HG03064 (cell line): ENCODE measurements at regions not wholly inside any gene's neighbourhood (a gene's known extent, or its start where the extent isn't known, plus 50 kb on each side); places are given as distances from the start of the nearest gene placed in this dataset.
"Not testable (repeated sequence)": the region's sequence is repeated elsewhere in the genome, so short reads cannot be mapped to it uniquely, and the experiment has no call there.

Experiments
- ATAC-seq: cut with Tn5 transposase; IDR thresholded peaks from one replicate; pipeline ENCODE4 v1.9.1; 2021; ENCODE audit warnings: low read depth; ENCODE audit not compliant: unreplicated experiment

DNA sequence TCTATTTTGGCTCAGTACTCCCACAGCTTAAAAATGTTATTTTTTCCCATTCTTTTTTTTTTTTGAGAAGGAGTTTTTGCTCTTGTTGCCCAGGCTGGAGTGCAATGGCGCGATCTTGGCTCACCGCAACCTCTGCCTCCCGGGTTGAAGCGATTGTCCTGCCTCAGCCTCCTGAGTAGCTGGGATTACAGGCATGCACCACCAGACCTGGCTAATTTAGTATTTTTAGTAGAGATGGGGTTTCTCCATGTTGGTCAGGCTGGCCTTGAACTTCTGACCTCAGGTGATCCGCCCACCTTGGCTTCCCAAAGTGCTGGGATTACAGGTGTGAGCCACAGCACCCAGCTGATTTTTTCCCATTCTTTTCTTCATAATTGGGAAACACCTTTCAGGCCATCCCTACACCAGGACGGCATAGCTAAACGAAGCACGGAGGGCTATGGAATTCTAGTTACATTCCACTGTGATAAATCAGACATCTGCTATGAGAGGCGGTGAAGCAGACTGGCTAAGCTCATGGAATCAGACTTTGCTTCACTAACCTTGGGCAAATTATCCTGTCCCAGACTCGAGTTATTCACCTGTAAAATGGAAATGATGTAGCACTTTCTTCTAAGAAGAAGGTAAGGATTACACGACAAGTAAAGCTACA, 68.7 kb upstream of the ZFAND5 start:
- ATAC-seq: not testable (repeated sequence)

DNA sequence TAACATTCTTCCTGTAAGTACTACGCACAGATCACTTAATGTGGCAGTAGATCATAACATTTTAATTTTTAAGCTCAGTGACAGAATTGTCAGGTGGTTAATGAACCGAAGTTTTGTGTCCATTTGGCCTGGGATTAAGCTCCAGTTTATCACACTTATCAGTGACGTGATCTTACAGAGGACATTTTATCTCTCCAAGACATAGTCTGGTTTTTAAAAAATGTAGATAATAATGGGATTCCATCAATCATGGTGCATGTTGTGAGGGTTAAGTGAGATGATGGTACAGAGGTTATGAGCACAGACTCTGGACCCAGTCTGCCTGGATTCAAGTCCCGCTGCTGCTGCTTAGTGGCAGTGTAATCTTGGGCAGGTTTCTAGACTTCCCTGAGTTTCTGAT, 66.0 kb upstream of the ZFAND5 start:
- ATAC-seq: no peak

DNA sequence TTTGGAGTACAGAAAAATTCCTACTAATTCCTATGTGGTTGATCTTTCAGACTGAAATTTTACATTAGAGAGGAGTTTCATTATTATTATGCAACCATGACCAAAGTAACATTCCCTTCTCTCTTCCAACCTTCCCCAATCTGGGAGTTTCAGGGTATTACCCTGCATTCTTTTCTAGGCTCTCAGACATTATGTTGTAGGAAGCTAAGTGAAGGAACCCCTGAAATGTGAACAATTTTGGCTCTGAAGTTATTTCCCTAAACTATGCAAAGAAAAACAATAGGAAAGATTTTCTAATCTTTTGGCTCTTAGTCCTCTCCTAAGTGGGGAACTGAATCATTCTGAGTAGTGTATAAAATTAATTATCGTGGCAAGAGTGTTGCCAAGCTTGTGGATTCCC, 63.3 kb upstream of the ZFAND5 start:
- ATAC-seq: no peak

DNA sequence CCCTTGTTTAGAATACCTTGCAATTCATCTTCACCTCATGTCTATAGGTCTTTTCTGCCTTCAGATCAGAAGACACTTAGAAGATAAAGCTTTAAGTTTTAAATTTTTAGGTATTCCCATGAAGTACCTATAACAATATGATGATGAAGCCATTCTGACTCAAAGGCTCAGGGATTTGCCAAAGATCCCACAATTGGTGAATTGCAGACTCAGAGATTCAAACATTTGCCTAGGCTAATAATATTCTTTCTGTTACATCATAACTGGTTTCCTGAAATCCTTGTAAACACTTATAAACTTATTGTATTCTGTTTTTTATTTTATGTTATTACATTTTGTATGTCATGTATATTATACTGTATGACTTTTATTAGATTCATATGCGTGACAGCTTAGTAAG, 62.8 kb upstream of the ZFAND5 start:
- no peak for ATAC-seq

DNA sequence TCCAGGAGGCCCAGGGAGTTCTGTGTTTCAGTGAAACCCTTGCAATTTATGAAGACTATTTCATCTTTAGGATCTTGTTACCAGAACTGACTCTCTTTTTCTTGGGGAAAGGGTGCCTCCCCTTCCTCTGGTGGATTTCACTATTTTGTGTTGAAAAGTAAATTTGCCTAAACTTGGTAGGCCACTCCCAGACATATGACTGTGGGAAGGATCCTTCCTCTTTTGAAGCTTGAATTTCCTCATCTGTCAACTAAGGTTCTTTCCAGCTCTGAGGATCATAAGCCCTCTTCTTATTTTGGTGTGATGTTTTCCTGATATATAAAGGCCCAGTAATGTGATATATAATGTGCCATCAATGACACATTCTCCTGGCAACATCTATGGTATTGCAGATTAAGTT, 59.1 kb upstream of the ZFAND5 start:
- no peak for ATAC-seq

DNA sequence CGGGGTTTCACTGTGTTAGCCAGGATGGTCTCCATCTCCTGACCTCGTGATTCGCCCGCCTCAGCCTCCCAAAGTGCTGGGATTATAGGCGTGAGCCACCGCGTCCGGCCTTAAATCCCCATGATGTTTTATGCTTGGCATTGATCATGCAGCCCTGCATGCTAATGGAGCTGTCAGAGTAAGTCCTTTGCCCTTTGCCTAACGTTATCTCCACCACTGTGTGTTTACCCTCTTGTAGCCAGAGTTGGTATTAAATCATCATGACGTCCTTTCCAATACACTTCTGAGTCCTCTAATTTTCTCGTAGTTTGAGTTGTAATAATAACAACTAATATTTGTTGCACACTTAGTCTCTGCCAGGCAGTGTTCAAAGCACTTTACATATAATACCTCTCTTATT, 57.2 kb upstream of the ZFAND5 start:
- ATAC-seq: no peak

DNA sequence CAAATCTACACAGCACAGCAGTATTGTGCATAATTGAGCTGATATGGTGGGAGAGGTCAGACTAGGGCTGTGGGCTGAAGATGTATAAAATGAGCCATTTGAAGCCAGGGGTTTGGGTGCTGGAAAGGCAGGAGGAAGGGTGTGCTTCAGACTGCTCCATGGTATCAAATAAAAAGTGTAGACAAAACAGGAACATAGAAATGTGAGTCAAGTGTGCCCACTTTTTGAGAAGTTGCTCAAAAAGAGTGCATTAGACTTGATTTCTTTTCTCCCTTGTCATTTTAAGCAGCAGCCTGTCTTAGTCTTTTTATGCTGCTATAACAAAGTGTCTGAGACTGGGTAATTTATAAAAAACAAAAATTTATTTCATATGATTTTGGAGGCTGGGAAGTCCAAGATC, 55.8 kb upstream of the ZFAND5 start:
- no peak for ATAC-seq

DNA sequence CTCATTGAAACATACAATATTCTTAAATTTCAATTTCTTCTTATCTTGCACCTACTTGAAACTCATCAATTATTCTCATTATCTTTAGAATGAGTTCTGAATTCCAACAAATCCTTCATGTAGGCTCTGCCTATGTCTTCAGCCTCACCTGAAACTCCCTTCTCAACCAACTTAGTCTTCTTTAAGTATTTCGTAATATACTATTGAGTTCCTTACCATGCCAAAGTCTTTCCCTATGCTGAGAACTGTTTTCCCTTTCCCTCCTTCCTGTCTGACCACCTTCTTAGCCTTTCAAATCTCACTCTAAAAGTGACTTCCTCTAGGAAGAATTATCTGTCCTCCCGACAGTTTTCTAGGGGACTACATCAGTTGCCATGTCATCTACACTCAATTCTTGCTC, 50.9 kb upstream of the ZFAND5 start:
- ATAC-seq: no peak

DNA sequence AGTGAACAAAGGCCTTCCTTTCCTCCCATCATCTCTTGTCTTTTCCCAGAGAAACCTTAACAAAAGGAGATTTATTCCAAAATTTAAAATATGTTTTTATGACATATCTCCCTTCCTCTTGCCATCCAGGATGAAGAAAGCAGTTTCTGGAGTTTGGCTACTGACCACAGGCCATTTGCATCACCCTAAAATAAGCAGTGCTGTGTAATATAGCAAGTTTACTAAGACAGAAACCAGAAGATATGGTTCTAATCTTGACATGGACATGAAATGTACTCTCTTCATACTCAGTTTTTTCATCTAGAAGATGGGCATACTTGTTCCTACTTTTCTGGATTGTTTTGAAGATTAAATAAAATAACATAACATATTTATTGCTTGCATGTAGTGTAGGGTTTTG, 50.2 kb upstream of the ZFAND5 start:
- ATAC-seq: no peak
